ENCODE measurements at regions not wholly inside any gene's neighbourhood (a gene's known extent, or its start where the extent isn't known, plus 50 kb on each side); places are given as distances from the start of the nearest gene placed in this dataset.

DNA sequence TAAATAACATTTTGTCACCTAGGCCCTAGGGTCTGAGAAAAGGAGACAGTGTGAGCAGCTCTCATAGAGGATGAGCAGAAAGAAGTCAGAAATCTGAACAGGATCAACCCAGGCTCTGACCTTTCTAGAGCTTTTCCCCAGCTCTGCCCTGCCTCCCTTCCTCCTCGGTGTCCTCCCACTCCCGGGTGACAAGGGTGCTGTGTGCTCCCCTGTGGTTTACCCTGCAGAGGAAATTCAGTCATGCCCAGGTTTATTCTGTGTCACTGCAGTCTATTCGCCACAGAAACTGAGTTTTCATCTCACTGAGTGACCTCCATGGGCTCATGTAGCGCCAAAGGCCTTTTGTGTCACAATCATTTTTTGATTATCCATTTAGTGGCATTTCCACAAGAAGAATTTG is 76.6 kb downstream of the IL12A start:
- DNase-seq (ENCODE audit: low read depth in 1 of 2, low spot score in 2 of 2) (no peak), FAIRE-seq (no peak)
- no peak overlapping the region for H3K9ac ChIP-seq (replicated peaks in 1 of 4; ENCODE audit: extremely low read depth in 1 of 4, low read depth in 3 of 4, low read length in 3 of 4)
- H2AK5ac ChIP-seq (ENCODE audit: low read depth, low read length): no peak overlapping the region
- no peaks in the 10 kb centered on the region for H3K23me2 ChIP-seq (ENCODE audit: low read depth, low read length)
- no peak overlapping the region for H3K56ac ChIP-seq (replicated peaks; ENCODE audit: insufficient read length, low read depth, low read length)
- CTCF ChIA-PET (ENCODE audit: partially characterized antibody): interaction anchor here (0.6 to 1.5 kb wide), 2 partner anchors 9 to 12 kb away, joined by 3 read pairs; no protein-coding TSS in a partner anchor
- TF ChIP-seq FOSL1 (IDR thresholded peaks at IDR 0.05; ENCODE audit: insufficient read depth, low read depth, low read length): no peak
- TF ChIP-seq, protein P1, sequence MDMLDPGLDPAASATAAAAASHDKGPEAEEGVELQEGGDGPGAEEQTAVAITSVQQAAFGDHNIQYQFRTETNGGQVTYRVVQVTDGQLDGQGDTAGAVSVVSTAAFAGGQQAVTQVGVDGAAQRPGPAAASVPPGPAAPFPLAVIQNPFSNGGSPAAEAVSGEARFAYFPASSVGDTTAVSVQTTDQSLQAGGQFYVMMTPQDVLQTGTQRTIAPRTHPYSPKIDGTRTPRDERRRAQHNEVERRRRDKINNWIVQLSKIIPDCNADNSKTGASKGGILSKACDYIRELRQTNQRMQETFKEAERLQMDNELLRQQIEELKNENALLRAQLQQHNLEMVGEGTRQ (IDR thresholded peaks at IDR 0.05; ENCODE audit: low read length): no peak
- no peak for TF ChIP-seq KDM1A (IDR thresholded peaks at IDR 0.05; ENCODE audit: borderline replicate concordance, low read length)
- TF ChIP-seq, protein P2, sequence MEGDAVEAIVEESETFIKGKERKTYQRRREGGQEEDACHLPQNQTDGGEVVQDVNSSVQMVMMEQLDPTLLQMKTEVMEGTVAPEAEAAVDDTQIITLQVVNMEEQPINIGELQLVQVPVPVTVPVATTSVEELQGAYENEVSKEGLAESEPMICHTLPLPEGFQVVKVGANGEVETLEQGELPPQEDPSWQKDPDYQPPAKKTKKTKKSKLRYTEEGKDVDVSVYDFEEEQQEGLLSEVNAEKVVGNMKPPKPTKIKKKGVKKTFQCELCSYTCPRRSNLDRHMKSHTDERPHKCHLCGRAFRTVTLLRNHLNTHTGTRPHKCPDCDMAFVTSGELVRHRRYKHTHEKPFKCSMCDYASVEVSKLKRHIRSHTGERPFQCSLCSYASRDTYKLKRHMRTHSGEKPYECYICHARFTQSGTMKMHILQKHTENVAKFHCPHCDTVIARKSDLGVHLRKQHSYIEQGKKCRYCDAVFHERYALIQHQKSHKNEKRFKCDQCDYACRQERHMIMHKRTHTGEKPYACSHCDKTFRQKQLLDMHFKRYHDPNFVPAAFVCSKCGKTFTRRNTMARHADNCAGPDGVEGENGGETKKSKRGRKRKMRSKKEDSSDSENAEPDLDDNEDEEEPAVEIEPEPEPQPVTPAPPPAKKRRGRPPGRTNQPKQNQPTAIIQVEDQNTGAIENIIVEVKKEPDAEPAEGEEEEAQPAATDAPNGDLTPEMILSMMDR (IDR thresholded peaks at IDR 0.05; ENCODE audit: control extremely low read depth in 1 of 3, insufficient read depth in 1 of 3, low read depth in 1 of 3, low read length in 3 of 3): no peak
- TF ChIP-seq HDAC2 (IDR thresholded peaks at IDR 0.05; ENCODE audit: borderline replicate concordance in 1 of 2, low read depth in 2 of 2, low read length in 2 of 2): no peak
- TF ChIP-seq EGR1 (IDR thresholded peaks at IDR 0.05; ENCODE audit: borderline replicate concordance, low read depth, low read length): no peak
- TF ChIP-seq CBX5 (IDR thresholded peaks at IDR 0.05; ENCODE audit: low read depth, low read length): no peak
- TF ChIP-seq MAFK (IDR thresholded peaks at IDR 0.05; ENCODE audit: low read depth, low read length): no peak
- TF ChIP-seq RBBP5 (IDR thresholded peaks at IDR 0.05; ENCODE audit: borderline replicate concordance, low read depth, low read length): no peak
- no peak for TF ChIP-seq BRCA1 (IDR thresholded peaks at IDR 0.05; ENCODE audit: low read depth, low read length)
- no peak overlapping the region for H4K91ac ChIP-seq (replicated peaks; ENCODE audit: insufficient read length, low read length)
- no peak overlapping the region for H3K27ac ChIP-seq (ENCODE audit: low read depth, low read length)
- H2BK120ac ChIP-seq (replicated peaks; ENCODE audit: low read depth, low read length): no peak overlapping the region
- no peak overlapping the region for H2AFZ ChIP-seq (ENCODE audit: low read length)
- no peaks in the 10 kb centered on the region for H4K20me1 ChIP-seq (replicated peaks in 1 of 2; ENCODE audit: control insufficient read depth in 1 of 2, insufficient read depth in 2 of 2, low read length in 2 of 2)
- no peak overlapping the region for H3K18ac ChIP-seq (ENCODE audit: extremely low read depth, low read length)
- no peak overlapping the region for H2BK20ac ChIP-seq (ENCODE audit: low read length)
- no peaks in the 10 kb centered on the region for H3K79me2 ChIP-seq (ENCODE audit: control insufficient read depth in 1 of 2, insufficient read depth in 2 of 2, low read length in 2 of 2)
- no peaks in the 10 kb centered on the region for H3K79me1 ChIP-seq (ENCODE audit: low read depth, low read length)
- no peak overlapping the region for H2BK15ac ChIP-seq (ENCODE audit: low read length)
- H3K4ac ChIP-seq (replicated peaks; ENCODE audit: insufficient read length, low read depth, low read length): no peak overlapping the region
- H3K4me3 ChIP-seq (ENCODE audit: extremely low read depth in 1 of 4, insufficient read depth in 2 of 4, low read depth in 3 of 4, low read length in 4 of 4): no peak overlapping the region
- H3K27me3 ChIP-seq (replicated peaks in 1 of 4; ENCODE audit: control insufficient read depth in 3 of 4, extremely low read depth in 1 of 4, insufficient read depth in 3 of 4, low read length in 3 of 4): no peaks in the 10 kb centered on the region
- POLR2A ChIA-PET (ENCODE audit: partially characterized antibody): no interaction called here
- H3K14ac ChIP-seq (ENCODE audit: insufficient read length): no peak overlapping the region
- H4K5ac ChIP-seq (ENCODE audit: insufficient read length, low read depth, low read length): no peak overlapping the region
- H2BK5ac ChIP-seq (ENCODE audit: low read depth, low read length): no peak overlapping the region
- no peak overlapping the region for H3K4me2 ChIP-seq (ENCODE audit: insufficient read depth in 1 of 2, low read depth in 2 of 2, low read length in 2 of 2)
- WGBS, 2 experiments (ENCODE audit: extremely low coverage in 1 of 2, insufficient coverage in 1 of 2, insufficient read length in 1 of 2, insufficient replicate concordance in 2 of 2, low coverage in 1 of 2, low lambda C conversion rate in 2 of 2, missing lambda C conversion rate in 1 of 2): 94% methylated on average over 4 of the region's 4 CpGs; no CpG with 5 or more reads in 1 of the 2 experiments
- H3K4me1 ChIP-seq (replicated peaks in 1 of 4; ENCODE audit: control insufficient read depth in 3 of 4, insufficient read depth in 4 of 4, low read length in 3 of 4): no peaks in the 10 kb centered on the region
- H2BK12ac ChIP-seq (ENCODE audit: low read depth, low read length): no peak overlapping the region
- no peak overlapping the region for H3K23ac ChIP-seq (ENCODE audit: insufficient read length)
- peaks cover 0 to 5% of the 10 kb centered on the region in 2 experiments; a peak in 1 of 4 replicates for H3K9me3 ChIP-seq (ENCODE audit: insufficient read depth in 2 of 2, low read depth in 1 of 2, low read length in 1 of 2)
- no peaks in the 10 kb centered on the region for H3K36me3 ChIP-seq (ENCODE audit: control insufficient read depth in 2 of 4, insufficient read depth in 4 of 4, low read length in 3 of 4)
- H4K8ac ChIP-seq (ENCODE audit: extremely low read depth, insufficient read depth, low read length): no peak overlapping the region

Data from H1 (cell line).